Lung (tissue), 11 donors: ENCODE measurements at regions not wholly inside any gene's neighbourhood (a gene's known extent, or its start where the extent isn't known, plus 50 kb on each side); places are given as distances from the start of the nearest gene placed in this dataset.

Experiments used
- ATAC-seq: fragments of 200-7000 bp; cut with Tn5 transposase; one replicate; pipeline ENCODE4 v1.9.1; 2020; ENCODE audit warnings: moderate number of reproducible peaks; ENCODE audit not compliant: insufficient read depth, low FRiP score
- DNase-seq, 3 donors: peaks; one replicate each; pipeline ENCODE4 v3.0.0-alpha.2; 2013 to 2017
- H3K27ac ChIP-seq, 2 donors: one replicate each; pipeline ENCODE4 v1.5.1; 2013; ENCODE audit warnings: mild to moderate bottlenecking in 2 of 2, moderate library complexity in 2 of 2, control low read depth in 1 of 2, inconsistent platforms in 1 of 2, low read depth in 1 of 2, low read length in 1 of 2
- H3K27me3 ChIP-seq, 3 donors: one replicate each; pipeline ENCODE4 v1.5.1; 2013; ENCODE audit warnings: low read length in 2 of 3; ENCODE audit not compliant: control insufficient read depth in 3 of 3, insufficient read depth in 3 of 3
- H3K36me3 ChIP-seq, 4 donors: one replicate each; pipeline ENCODE4 v1.5.1; 2013; ENCODE audit warnings: low read length in 4 of 4, mild to moderate bottlenecking in 1 of 4, moderate library complexity in 1 of 4; ENCODE audit not compliant: control insufficient read depth in 4 of 4, insufficient read depth in 4 of 4
- H3K4me1 ChIP-seq, 5 donors: one replicate each; pipeline ENCODE4 v1.5.1; 2013; ENCODE audit warnings: low read length in 5 of 5, mild to moderate bottlenecking in 2 of 5, moderate library complexity in 1 of 5; ENCODE audit not compliant: control insufficient read depth in 5 of 5, insufficient read depth in 5 of 5
- H3K4me3 ChIP-seq: one replicate; pipeline ENCODE4 v1.5.1; 2013; ENCODE audit warnings: mild to moderate bottlenecking, control low read depth, moderate library complexity
- H3K9ac ChIP-seq, 2 donors: one replicate each; pipeline ENCODE4 v1.5.1; 2013; ENCODE audit warnings: low read length in 2 of 2, control low read depth in 1 of 2; ENCODE audit not compliant: insufficient read depth in 1 of 2
- H3K9me3 ChIP-seq, 4 donors: one replicate each; pipeline ENCODE4 v1.5.1; 2013; ENCODE audit warnings: low read length in 3 of 4, mild to moderate bottlenecking in 1 of 4, moderate library complexity in 1 of 4; ENCODE audit not compliant: control insufficient read depth in 4 of 4, insufficient read depth in 3 of 4
- WGBS, 2 donors: extraction: QIAGEN DNeasy Blood & Tissue Kit; methylation state at CpG; one replicate each; pipeline ENCODE4 v1.1.7; 2013; 5-methylcytosine and 5-hydroxymethylcytosine counted together
- TF ChIP-seq, protein P1 (sequence below): IDR thresholded peaks from 2 replicates; pipeline ENCODE4 v1.5.1; 2012; ENCODE audit warnings: mild to moderate bottlenecking; ENCODE audit errors: control extremely low read depth, extremely low read depth
- donor health status: control.
- donor health status: control.
- donor health status: Bipolar disorder and iron deficiency.
- donor health status: healthy.
- donor health status: DM: yes; HTN: yes; CAD: no.

DNA sequence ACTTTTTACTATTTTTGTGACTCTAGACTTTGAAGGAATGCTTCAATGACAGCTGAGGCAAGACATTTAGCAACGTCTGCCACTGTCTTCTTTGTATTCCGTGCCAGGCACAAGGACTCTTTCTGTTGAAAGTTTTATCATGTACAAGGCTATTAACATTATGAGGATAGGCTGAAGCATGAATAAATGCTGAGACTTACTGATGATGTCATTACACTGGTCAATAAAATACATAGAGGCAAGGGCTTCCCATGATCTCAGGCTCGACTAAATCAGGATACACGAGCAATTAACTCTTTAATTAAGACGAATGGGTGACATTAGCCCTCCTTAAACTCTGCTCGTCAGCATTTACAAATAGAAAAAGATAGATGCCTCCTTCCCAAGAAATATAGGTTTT, 1393.3 kb upstream of the WWC1 start:
- Histone ChIP-seq H3K9ac (no peak overlapping the region), H3K9me3 (no peaks in the 10 kb centered on the region)
- WGBS, 2 donors: 61 to 75% methylated on average over 6 of the region's 6 CpGs

DNA sequence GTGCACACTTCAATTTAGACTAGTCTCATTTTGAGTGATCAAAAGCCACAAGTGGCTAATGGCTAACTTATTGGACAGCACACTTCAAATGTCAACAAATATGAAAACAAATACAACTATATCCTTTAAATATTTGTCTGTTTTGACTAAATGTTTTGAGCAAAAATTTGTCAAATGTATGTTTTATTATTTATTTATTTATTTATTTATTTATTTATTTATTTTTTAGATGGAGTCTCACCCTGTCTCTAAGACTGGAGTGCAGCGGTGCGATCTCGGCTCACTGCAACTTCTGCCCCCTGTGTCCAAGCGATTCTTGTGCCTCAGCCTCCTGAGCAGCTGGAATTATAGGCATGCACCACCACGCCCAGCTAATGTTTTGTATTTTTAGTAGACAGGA, 1392.1 kb upstream of the WWC1 start:
- Histone ChIP-seq H3K27ac (no peak overlapping the region), H3K9ac (no peak overlapping the region), H3K9me3 (no peaks in the 10 kb centered on the region), H3K4me3 (no peak overlapping the region), H3K27me3 (no peaks in the 10 kb centered on the region), H3K36me3 (no peaks in the 10 kb centered on the region), H3K4me1 (no peaks in the 10 kb centered on the region)
- no peak for DNase-seq
- TF ChIP-seq, protein P1, sequence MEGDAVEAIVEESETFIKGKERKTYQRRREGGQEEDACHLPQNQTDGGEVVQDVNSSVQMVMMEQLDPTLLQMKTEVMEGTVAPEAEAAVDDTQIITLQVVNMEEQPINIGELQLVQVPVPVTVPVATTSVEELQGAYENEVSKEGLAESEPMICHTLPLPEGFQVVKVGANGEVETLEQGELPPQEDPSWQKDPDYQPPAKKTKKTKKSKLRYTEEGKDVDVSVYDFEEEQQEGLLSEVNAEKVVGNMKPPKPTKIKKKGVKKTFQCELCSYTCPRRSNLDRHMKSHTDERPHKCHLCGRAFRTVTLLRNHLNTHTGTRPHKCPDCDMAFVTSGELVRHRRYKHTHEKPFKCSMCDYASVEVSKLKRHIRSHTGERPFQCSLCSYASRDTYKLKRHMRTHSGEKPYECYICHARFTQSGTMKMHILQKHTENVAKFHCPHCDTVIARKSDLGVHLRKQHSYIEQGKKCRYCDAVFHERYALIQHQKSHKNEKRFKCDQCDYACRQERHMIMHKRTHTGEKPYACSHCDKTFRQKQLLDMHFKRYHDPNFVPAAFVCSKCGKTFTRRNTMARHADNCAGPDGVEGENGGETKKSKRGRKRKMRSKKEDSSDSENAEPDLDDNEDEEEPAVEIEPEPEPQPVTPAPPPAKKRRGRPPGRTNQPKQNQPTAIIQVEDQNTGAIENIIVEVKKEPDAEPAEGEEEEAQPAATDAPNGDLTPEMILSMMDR: no peak
- no peak for ATAC-seq
- WGBS, 2 donors: 94 to 96% methylated on average over 5 of the region's 5 CpGs

More for the DNA sequence above, 1393.3 kb upstream of the WWC1 start:
- H3K4me1 ChIP-seq: no peaks in the 10 kb centered on the region
- H3K36me3 ChIP-seq: no peaks in the 10 kb centered on the region
- no peak overlapping the region for H3K27ac ChIP-seq
- no peak for DNase-seq
- TF ChIP-seq, protein P1: no peak
- no peak overlapping the region for H3K4me3 ChIP-seq
- no peak for ATAC-seq
- no peaks in the 10 kb centered on the region for H3K27me3 ChIP-seq

DNA sequence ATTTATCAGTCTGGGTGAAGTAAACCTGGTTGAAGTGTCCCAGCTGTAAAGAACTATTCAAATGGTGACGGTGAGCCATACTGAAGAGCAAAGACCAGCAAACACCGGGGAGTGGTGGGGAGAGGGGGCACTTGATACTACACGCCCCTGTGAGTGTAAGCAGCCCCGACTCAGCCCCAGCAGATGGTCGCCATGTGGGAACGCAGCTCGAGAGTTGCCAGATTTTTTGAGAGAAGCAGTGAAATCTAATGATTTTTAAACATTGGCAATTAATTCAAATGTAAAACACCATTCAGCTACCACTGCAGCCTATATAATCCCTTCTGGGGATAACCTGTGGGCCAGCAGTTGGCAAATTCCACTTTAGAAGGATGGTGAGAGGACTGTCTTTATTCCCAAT, 1386.9 kb upstream of the WWC1 start:
- H3K9me3 ChIP-seq: no peaks in the 10 kb centered on the region
- TF ChIP-seq, protein P1: no peak
- H3K9ac ChIP-seq: no peak overlapping the region
- H3K4me1 ChIP-seq: no peaks in the 10 kb centered on the region
- no peak overlapping the region for H3K27ac ChIP-seq
- 80 to 85% methylated on average over 7 of the region's 7 CpGs for WGBS, 2 donors
- H3K36me3 ChIP-seq: no peaks in the 10 kb centered on the region
- ATAC-seq (no peak), DNase-seq (no peak)
- no peaks in the 10 kb centered on the region for H3K27me3 ChIP-seq
- no peak overlapping the region for H3K4me3 ChIP-seq

DNA sequence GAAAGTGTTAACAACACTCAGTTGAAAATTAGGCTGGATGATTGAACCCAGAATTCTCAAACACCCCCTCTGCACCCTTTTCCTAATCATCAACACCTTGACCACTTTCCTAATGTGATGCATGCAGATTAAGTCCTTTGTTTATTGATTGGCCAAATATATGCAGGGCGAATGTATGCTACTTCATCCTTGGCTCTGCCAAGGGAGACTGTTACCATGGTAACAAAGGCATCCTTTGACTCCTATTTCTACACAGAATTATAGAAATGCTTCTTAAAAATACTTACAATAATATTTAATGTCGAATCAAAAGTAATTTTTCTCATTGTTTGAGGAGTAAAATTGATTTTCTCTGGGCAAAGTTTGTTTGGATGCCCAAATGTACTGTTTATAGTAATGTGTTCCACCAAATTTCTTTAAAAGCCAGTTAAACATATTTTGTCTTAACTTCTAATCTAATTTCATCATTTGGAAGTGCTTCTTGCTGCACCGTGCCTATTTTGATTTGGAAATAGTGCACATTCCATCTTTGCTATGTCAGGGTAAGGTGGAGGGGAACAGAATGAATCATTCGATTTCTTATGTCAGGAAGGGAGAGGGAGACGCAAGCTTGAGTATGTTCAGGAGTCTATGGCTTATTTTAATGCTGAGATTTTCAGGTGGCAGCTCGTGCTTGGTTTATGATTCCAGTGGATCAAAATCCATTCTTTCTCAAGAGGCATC, 1384.3 kb upstream of the WWC1 start:
- H3K36me3 ChIP-seq: no peaks in the 10 kb centered on the region
- no peak overlapping the region for H3K9ac ChIP-seq
- ATAC-seq: no peak
- no peak for DNase-seq
- H3K4me3 ChIP-seq: no peak overlapping the region
- 64 to 73% methylated on average over 6 of the region's 6 CpGs for WGBS, 2 donors
- H3K27ac ChIP-seq: no peak overlapping the region
- H3K4me1 ChIP-seq: no peaks in the 10 kb centered on the region
- no peaks in the 10 kb centered on the region for H3K27me3 ChIP-seq
- H3K9me3 ChIP-seq: no peaks in the 10 kb centered on the region
- TF ChIP-seq, protein P1: no peak
